ENCODE measurements at regions not wholly inside any gene's neighbourhood (a gene's known extent, or its start where the extent isn't known, plus 50 kb on each side); places are given as distances from the start of the nearest gene placed in this dataset.

GRCh38 chr1:94714552-94714951, 105.6 kb upstream of the SLC44A3 start:
- POLR2A ChIA-PET: no interaction called here
- Mint-ChIP-seq H3K9me3 (ENCODE audit: unreplicated experiment) (no peaks in the 10 kb centered on the region), H3K27me3 (ENCODE audit: insufficient read depth, unreplicated experiment) (no peaks in the 10 kb centered on the region)

DNA sequence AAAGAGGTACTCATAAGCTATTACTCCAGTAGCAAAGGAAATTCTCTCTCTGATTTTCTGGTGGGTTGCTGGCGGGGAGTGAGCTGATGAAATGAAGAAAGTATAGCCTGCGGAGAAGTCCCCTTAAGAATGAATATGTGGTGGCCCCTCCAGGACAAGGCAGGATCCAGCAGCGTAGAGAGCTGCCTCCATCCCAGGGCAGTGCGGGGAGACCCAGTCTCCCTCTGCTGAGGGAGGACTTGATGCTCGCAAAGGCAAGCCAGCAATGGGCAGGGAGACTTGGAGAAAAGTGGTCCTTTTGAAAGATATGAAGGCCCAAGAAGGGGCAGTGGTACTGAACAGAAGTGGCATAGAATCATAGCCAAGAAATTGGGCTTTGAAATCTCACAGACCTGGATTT, 106.0 kb upstream of the SLC44A3 start:
- no peaks in the 10 kb centered on the region for H3K4me1 Mint-ChIP-seq (ENCODE audit: low read depth, unreplicated experiment)
- peaks cover 1% of the 10 kb centered on the region for H3K36me3 Mint-ChIP-seq (ENCODE audit: insufficient read depth, unreplicated experiment)
- Histone ChIP-seq H3K27me3 (replicated peaks; ENCODE audit: control insufficient read depth, insufficient read depth, low read length) (no peaks in the 10 kb centered on the region), H3K4me1 (peaks cover 5% of the 10 kb centered on the region; the same call in 1 of the 2 replicates), H3K4me3 (ENCODE audit: low read depth, low read length) (no peak overlapping the region), H3K36me3 (ENCODE audit: control insufficient read depth, insufficient read depth, low read length) (no peaks in the 10 kb centered on the region), H3K9me3 (no peaks in the 10 kb centered on the region)
- no peak overlapping the region for H3K27ac Mint-ChIP-seq (ENCODE audit: unreplicated experiment)
- ChIA-PET POLR2A (interaction anchor here (1.0 kb wide), 1 partner anchor 172 kb away, joined by 3 read pairs; no protein-coding TSS in a partner anchor), CTCF (no interaction called here)
- TSS peak; percentile 61 for BruUV-seq (replicated peaks)
- TF ChIP-seq, protein P1, sequence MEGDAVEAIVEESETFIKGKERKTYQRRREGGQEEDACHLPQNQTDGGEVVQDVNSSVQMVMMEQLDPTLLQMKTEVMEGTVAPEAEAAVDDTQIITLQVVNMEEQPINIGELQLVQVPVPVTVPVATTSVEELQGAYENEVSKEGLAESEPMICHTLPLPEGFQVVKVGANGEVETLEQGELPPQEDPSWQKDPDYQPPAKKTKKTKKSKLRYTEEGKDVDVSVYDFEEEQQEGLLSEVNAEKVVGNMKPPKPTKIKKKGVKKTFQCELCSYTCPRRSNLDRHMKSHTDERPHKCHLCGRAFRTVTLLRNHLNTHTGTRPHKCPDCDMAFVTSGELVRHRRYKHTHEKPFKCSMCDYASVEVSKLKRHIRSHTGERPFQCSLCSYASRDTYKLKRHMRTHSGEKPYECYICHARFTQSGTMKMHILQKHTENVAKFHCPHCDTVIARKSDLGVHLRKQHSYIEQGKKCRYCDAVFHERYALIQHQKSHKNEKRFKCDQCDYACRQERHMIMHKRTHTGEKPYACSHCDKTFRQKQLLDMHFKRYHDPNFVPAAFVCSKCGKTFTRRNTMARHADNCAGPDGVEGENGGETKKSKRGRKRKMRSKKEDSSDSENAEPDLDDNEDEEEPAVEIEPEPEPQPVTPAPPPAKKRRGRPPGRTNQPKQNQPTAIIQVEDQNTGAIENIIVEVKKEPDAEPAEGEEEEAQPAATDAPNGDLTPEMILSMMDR (IDR thresholded peaks at IDR 0.05; ENCODE audit: insufficient read depth in 1 of 2, low read depth in 1 of 2, low read length in 1 of 2, severe bottlenecking in 1 of 2, unreplicated experiment in 1 of 2): no peak
- intact Hi-C loops (cut with micrococcal nuclease; ENCODE audit: unreplicated experiment): no loop called here
- no peak for DNase-seq
- H3K27me3 Mint-ChIP-seq (ENCODE audit: insufficient read depth, unreplicated experiment): no peaks in the 10 kb centered on the region
- H3K4me3 Mint-ChIP-seq (ENCODE audit: unreplicated experiment): no peak overlapping the region
- no peaks in the 10 kb centered on the region for H3K9me3 Mint-ChIP-seq (ENCODE audit: unreplicated experiment)

More at GRCh38 chr1:94714552-94714951, 105.6 kb upstream of the SLC44A3 start:
- TF ChIP-seq, protein P1 (IDR thresholded peaks at IDR 0.05; ENCODE audit: insufficient read depth in 1 of 2, low read depth in 1 of 2, low read length in 1 of 2, severe bottlenecking in 1 of 2, unreplicated experiment in 1 of 2): no peak
- H3K36me3 Mint-ChIP-seq (ENCODE audit: insufficient read depth, unreplicated experiment): peaks cover 4% of the 10 kb centered on the region
- no peaks in the 10 kb centered on the region for H3K36me3 ChIP-seq (ENCODE audit: control insufficient read depth, insufficient read depth, low read length)
- CTCF ChIA-PET: no interaction called here
- no peak for DNase-seq
- H3K4me1 Mint-ChIP-seq (ENCODE audit: low read depth, unreplicated experiment): no peaks in the 10 kb centered on the region
- no peak overlapping the region for H3K27ac Mint-ChIP-seq (ENCODE audit: unreplicated experiment)
- peaks cover 5% of the 10 kb centered on the region; the same call in 1 of the 2 replicates for H3K4me1 ChIP-seq
- H3K9me3 ChIP-seq: no peaks in the 10 kb centered on the region
- no peak overlapping the region for H3K4me3 Mint-ChIP-seq (ENCODE audit: unreplicated experiment)
- BruUV-seq (replicated peaks): no TSS peak
- intact Hi-C loops (cut with micrococcal nuclease; ENCODE audit: unreplicated experiment): no loop called here
- no peak overlapping the region for H3K4me3 ChIP-seq (ENCODE audit: low read depth, low read length)
- H3K27me3 ChIP-seq (replicated peaks; ENCODE audit: control insufficient read depth, insufficient read depth, low read length): no peaks in the 10 kb centered on the region

DNA sequence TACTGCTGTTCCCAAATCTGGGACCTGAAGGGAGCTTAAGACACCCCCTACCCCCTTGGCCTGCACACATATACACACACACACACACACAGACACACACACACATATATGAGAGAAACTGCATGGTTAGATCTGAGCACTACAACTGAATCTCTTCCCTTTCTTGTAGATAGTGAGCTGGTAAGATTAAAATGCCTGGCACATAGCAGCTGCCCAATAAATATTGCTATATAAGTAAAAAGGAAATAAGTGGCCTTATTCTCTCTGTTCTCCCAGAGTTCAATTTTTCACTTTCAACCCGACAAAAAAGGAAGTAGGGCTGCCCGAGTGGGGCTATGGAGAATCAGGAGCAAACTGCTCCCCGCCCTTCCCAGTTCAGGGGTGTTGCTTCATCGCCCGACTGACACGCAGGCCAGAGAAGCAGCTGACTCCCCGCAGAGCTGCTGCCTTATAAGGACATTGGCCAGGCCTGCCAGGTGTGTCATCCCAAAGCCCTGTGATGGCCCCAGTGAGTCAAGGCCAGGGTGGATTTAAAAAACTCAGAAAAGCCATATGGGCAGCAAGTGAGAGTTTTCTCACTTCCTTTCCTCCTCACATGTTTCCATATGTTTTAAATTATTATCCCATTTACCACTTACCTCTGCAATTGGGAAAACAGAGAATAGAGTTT, 106.5 kb upstream of the SLC44A3 start:
- Mint-ChIP-seq H3K27ac (ENCODE audit: unreplicated experiment) (no peak overlapping the region), H3K9me3 (ENCODE audit: unreplicated experiment) (no peaks in the 10 kb centered on the region), H3K4me1 (ENCODE audit: low read depth, unreplicated experiment) (no peaks in the 10 kb centered on the region), H3K27me3 (ENCODE audit: insufficient read depth, unreplicated experiment) (no peaks in the 10 kb centered on the region), H3K4me3 (ENCODE audit: unreplicated experiment) (no peak overlapping the region), H3K36me3 (ENCODE audit: insufficient read depth, unreplicated experiment) (no peaks in the 10 kb centered on the region)
- ChIA-PET CTCF (no interaction called here), POLR2A (interaction anchor here (1.0 kb wide), 1 partner anchor 171 kb away, joined by 3 read pairs; no protein-coding TSS in a partner anchor)
- H3K36me3 ChIP-seq (ENCODE audit: control insufficient read depth, insufficient read depth, low read length): no peaks in the 10 kb centered on the region
- no peak overlapping the region for H3K4me3 ChIP-seq (ENCODE audit: low read depth, low read length)
- H3K9me3 ChIP-seq: no peaks in the 10 kb centered on the region
- intact Hi-C loops (cut with micrococcal nuclease; ENCODE audit: unreplicated experiment): no loop called here
- no peaks in the 10 kb centered on the region for H3K27me3 ChIP-seq (replicated peaks; ENCODE audit: control insufficient read depth, insufficient read depth, low read length)
- BruUV-seq (replicated peaks): no TSS peak
- peak; percentile 60 to 86 for DNase-seq
- peaks cover 5% of the 10 kb centered on the region; the same call in 1 of the 2 replicates for H3K4me1 ChIP-seq
- TF ChIP-seq, protein P1 (IDR thresholded peaks at IDR 0.05; ENCODE audit: insufficient read depth in 1 of 2, low read depth in 1 of 2, low read length in 1 of 2, severe bottlenecking in 1 of 2, unreplicated experiment in 1 of 2): no peak
